GM12891 (cell line): ENCODE measurements at regions not wholly inside any gene's neighbourhood (a gene's known extent, or its start where the extent isn't known, plus 50 kb on each side); places are given as distances from the start of the nearest gene placed in this dataset.

Experiments used
- DNase-seq: peaks from one replicate; pipeline ENCODE4 v3.0.0; 2011; ENCODE audit warnings: low spot score; ENCODE audit not compliant: insufficient read length
- FAIRE-seq: peaks from 2 replicates; lab custom pipeline; 2011; peaks lifted over from hg19 to GRCh38; lab: Jason Lieb, UNC
- PAX5 ChIP-seq: IDR thresholded peaks from 2 replicates; pipeline ENCODE4 v1.6.1; 2011; ENCODE audit warnings: low read length, moderate library complexity, mild to moderate bottlenecking; ENCODE audit not compliant: insufficient read depth, severe bottlenecking
- POLR2A ChIP-seq: IDR thresholded peaks from 2 replicates; pipeline ENCODE4 v1.6.1; 2011; ENCODE audit warnings: low read depth, low read length, control low read depth
- POLR2AphosphoS5 ChIP-seq: IDR thresholded peaks from 2 replicates; pipeline ENCODE4 v1.6.1; 2011; ENCODE audit warnings: low read depth, low read length, control low read depth
- POU2F2 ChIP-seq: IDR thresholded peaks from 2 replicates; pipeline ENCODE4 v1.6.1; 2011; ENCODE audit warnings: low read depth, mild to moderate bottlenecking, control low read depth, low read length, moderate library complexity
- SPI1 ChIP-seq: IDR thresholded peaks from 2 replicates; pipeline ENCODE4 v1.6.1; 2011; ENCODE audit warnings: low read depth, low read length, control low read depth
- TAF1 ChIP-seq: IDR thresholded peaks from 2 replicates; pipeline ENCODE4 v1.6.1; 2011; ENCODE audit warnings: low read depth, low read length, control low read depth

DNA sequence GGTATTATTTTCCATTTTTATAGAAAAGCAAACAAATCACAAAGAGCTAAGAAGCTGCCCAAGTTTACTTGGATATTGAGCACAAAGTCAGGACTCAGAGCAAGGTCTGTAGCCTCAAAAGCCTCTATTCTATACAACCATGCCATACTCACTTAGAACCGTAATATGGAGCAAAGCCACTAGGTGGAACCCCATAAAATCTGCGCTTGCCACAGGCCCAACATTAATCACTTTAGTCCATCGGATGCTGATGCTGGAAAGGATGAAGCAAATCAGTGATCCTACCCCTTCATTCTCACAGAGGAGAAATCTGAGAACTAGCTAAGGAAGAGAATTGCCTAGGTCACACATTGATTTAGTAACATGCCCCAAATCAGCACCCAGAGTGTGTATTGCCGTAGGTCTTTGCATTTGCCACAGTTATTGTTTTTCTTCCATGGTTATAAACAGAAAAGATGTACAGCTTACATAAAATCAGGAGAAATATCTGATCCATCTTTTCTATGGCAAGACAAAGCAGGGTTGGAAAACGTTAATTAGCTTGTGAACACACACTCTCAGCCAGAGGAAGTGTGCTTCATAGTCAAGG lies 56.7 kb upstream of the RAB38 start:
- no peak for TF ChIP-seq POLR2AphosphoS5
- no peak for TF ChIP-seq POU2F2
- no peak for TF ChIP-seq SPI1
- no peak for TF ChIP-seq PAX5
- no peak for TF ChIP-seq POLR2A
- no peak for TF ChIP-seq TAF1
- DNase-seq (peak; percentile 4), FAIRE-seq (peak; percentile 55)

- TF ChIP-seq TAF1 (no peak), PAX5 (no peak), SPI1 (no peak), POLR2AphosphoS5 (no peak), POLR2A (no peak), POU2F2 (no peak)
- no peak for FAIRE-seq
Measured at GRCh38 chr11:88229303-88229702, 54.1 kb upstream of the RAB38 start.

More at GRCh38 chr11:88229303-88229702, 54.1 kb upstream of the RAB38 start:
- no peak for DNase-seq
